ENCODE measurements at regions not wholly inside any gene's neighbourhood (a gene's known extent, or its start where the extent isn't known, plus 50 kb on each side); places are given as distances from the start of the nearest gene placed in this dataset.

DNA sequence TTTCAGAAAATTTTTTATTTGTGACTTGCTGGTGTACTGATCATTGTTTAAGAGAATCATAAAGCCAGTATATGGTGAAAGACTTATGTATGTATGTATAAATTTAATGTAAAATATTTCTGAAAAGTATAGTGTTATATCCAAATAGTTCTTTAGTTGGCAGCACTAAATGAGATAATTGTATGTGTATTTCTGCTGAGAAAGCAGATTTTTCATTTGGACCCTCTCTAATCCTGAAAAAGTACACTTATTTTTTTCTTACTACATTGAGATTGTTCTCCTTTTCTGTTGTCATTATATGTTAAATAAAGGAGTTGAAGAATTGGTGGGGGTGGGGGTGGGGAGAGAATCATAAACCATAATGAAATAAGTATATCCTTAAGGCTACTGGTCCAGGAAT is 324.9 kb upstream of the SUCLG2 start:
- Histone ChIP-seq H3K27me3 (replicated peaks in 1 of 7) (no peaks in the 10 kb centered on the region), H3K27ac (no peak overlapping the region), H3K36me3 (no peaks in the 10 kb centered on the region), H3K9me3 (no peaks in the 10 kb centered on the region), H3K4me1 (no peaks in the 10 kb centered on the region), H3K4me3 (no peak overlapping the region)
- intact Hi-C loops (cut with DNase I; ENCODE audit: low total_unique reads), result no loop called here
- no peak for DNase-seq
- TF ChIP-seq POLR2AphosphoS5 (IDR thresholded peaks at IDR 0.05) (no peak), POLR2A (IDR thresholded peaks at IDR 0.05) (no peak)
- TF ChIP-seq, protein P1, sequence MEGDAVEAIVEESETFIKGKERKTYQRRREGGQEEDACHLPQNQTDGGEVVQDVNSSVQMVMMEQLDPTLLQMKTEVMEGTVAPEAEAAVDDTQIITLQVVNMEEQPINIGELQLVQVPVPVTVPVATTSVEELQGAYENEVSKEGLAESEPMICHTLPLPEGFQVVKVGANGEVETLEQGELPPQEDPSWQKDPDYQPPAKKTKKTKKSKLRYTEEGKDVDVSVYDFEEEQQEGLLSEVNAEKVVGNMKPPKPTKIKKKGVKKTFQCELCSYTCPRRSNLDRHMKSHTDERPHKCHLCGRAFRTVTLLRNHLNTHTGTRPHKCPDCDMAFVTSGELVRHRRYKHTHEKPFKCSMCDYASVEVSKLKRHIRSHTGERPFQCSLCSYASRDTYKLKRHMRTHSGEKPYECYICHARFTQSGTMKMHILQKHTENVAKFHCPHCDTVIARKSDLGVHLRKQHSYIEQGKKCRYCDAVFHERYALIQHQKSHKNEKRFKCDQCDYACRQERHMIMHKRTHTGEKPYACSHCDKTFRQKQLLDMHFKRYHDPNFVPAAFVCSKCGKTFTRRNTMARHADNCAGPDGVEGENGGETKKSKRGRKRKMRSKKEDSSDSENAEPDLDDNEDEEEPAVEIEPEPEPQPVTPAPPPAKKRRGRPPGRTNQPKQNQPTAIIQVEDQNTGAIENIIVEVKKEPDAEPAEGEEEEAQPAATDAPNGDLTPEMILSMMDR (IDR thresholded peaks at IDR 0.05 in 8 of 11, conservative IDR thresholded peaks at IDR 0.05 in 3 of 11), result no peak

DNA sequence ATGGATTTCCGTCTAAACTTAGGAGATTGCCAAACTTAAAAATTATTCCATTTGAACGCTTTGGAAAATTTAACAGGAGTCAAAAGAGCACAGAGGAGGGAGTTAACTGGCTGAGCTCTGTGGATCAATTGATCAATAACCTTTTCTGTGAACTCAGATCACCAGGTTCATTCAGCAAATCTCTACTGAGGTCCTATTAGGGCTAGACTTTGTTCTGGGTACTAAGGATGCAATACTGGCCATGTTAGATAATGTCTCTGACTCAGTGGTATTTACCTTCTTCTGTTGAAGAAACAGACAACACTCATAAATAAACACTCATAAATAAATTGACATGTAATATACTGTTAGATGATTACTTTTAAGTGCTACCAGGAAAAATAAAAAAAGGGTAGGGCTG is 323.4 kb upstream of the SUCLG2 start:
- Histone ChIP-seq H3K9me3 (no peaks in the 10 kb centered on the region), H3K27me3 (replicated peaks in 1 of 7) (no peaks in the 10 kb centered on the region), H3K36me3 (no peaks in the 10 kb centered on the region), H3K4me1 (no peaks in the 10 kb centered on the region), H3K4me3 (no peak overlapping the region), H3K27ac (no peak overlapping the region)
- TF ChIP-seq, protein P1 (IDR thresholded peaks at IDR 0.05 in 8 of 11, conservative IDR thresholded peaks at IDR 0.05 in 3 of 11), result no peak
- TF ChIP-seq POLR2A (IDR thresholded peaks at IDR 0.05) (no peak), POLR2AphosphoS5 (IDR thresholded peaks at IDR 0.05) (no peak)
- 81 to 91% (median 88%) methylated on average over 2 of the region's 2 CpGs for WGBS, 5 donors
- no peak for DNase-seq
- intact Hi-C loops (cut with DNase I; ENCODE audit: low total_unique reads), result no loop called here

DNA sequence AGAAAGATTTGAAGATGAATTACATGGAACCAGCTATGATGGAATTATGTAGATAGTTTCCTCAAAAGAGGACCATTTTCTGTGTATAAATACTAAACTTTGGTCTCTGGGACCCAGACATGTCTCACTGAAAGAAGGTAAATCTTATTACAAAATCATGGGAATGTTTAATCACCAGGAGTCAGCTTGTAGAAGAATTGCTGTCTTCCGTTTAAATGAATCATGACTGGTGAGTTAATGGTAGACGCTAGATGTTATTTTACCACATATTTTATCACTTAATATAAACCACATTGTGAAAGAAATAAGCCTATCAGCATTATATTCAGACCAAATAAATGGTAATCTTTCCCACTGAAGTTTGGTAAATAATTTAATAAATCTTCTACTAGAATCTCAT is 322.3 kb upstream of the SUCLG2 start:
- no peak for DNase-seq
- TF ChIP-seq POLR2AphosphoS5 (IDR thresholded peaks at IDR 0.05), result no peak
- TF ChIP-seq, protein P1 (IDR thresholded peaks at IDR 0.05 in 8 of 11, conservative IDR thresholded peaks at IDR 0.05 in 3 of 11), result no peak
- no peak for TF ChIP-seq POLR2A (IDR thresholded peaks at IDR 0.05)
- H3K27ac ChIP-seq, result no peak overlapping the region
- intact Hi-C loops (cut with DNase I; ENCODE audit: low total_unique reads), result no loop called here
- H3K9me3 ChIP-seq, result no peaks in the 10 kb centered on the region
- H3K36me3 ChIP-seq, result no peaks in the 10 kb centered on the region
- WGBS, 5 donors, result 87 to 96% (median 93%) methylated on average over 2 of the region's 2 CpGs
- no peak overlapping the region for H3K4me3 ChIP-seq
- H3K27me3 ChIP-seq (replicated peaks in 1 of 7), result no peaks in the 10 kb centered on the region
- H3K4me1 ChIP-seq, result no peaks in the 10 kb centered on the region

DNA sequence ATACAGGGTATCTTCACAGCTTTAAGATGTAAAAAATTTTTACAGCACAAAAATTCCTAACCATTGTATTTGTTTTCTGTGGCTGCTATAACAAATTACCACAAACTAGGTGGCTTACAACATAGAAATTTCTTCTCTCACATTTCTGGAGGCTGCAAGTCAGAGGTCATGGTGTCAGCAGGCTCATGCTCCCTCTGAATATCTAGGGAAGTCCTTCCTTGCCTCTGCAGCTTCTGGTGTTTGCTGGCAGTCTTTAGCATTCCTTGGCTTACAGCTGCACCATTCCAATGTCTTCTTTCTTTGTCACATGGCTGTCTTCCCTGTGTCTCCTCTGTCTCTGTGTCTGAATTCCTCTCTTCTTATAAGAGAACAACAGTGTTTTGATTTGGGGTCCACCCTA is 310.2 kb upstream of the SUCLG2 start:
- intact Hi-C loops (cut with DNase I; ENCODE audit: low total_unique reads), result no loop called here
- Histone ChIP-seq H3K36me3 (no peaks in the 10 kb centered on the region), H3K4me3 (no peak overlapping the region), H3K27me3 (replicated peaks in 1 of 7) (no peaks in the 10 kb centered on the region), H3K9me3 (peaks cover 0 to 41% (median 8%) of the 10 kb centered on the region in 8 donors), H3K4me1 (no peaks in the 10 kb centered on the region), H3K27ac (no peak overlapping the region)
- TF ChIP-seq POLR2AphosphoS5 (IDR thresholded peaks at IDR 0.05) (no peak), POLR2A (IDR thresholded peaks at IDR 0.05) (no peak)
- DNase-seq, result no peak

DNA sequence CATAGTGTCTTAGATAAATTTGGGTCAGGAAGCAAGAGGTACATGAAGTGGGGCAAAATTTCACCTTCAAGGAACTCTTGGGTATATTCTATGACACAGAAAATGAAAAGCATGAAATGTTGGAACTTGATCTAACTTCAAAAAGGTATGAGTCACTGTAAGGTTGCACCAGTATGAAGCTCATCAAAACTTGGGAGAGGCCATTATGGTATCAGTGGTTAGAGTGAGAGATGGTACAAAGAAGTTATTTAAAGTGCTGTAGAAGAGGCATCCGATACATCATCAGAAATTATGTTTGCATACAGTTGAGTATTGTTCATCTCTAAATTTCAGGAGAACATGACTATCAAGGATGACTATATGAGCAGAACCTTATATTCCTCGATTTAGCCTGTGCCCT is 302.9 kb upstream of the SUCLG2 start:
- WGBS, 5 donors, result 69 to 90% (median 73%) methylated on average over 2 of the region's 2 CpGs
- TF ChIP-seq POLR2A (IDR thresholded peaks at IDR 0.05), result no peak
- TF ChIP-seq, protein P1 (IDR thresholded peaks at IDR 0.05 in 8 of 11, conservative IDR thresholded peaks at IDR 0.05 in 3 of 11), result no peak
- no peak for TF ChIP-seq POLR2AphosphoS5 (IDR thresholded peaks at IDR 0.05)
- Histone ChIP-seq H3K36me3 (no peaks in the 10 kb centered on the region), H3K27ac (no peak overlapping the region), H3K4me1 (no peaks in the 10 kb centered on the region), H3K27me3 (replicated peaks in 1 of 7) (no peaks in the 10 kb centered on the region), H3K9me3 (peaks cover 0 to 56% (median 17%) of the 10 kb centered on the region in 8 donors), H3K4me3 (no peak overlapping the region)
- intact Hi-C loops (cut with DNase I; ENCODE audit: low total_unique reads), result no loop called here
- no peak for DNase-seq
